Skin epidermis (tissue), 12 donors: ENCODE measurements at regions not wholly inside any gene's neighbourhood (a gene's known extent, or its start where the extent isn't known, plus 50 kb on each side); places are given as distances from the start of the nearest gene placed in this dataset.

ENCODE experiments used
- H3K27ac ChIP-seq, 21 experiments: fragments of 200-600 bp; sonication (generic) in 11 of 21; one replicate each; pipeline ENCODE4 v1.5.0; 2020; ENCODE audit warnings: mild to moderate bottlenecking in 3 of 21, inconsistent platforms in 2 of 21, moderate library complexity in 2 of 21
- H3K4me3 ChIP-seq, 7 experiments: fragments of 200-600 bp; sonication (generic) in 2 of 7; one replicate each; pipeline ENCODE4 v1.5.0; 2020; ENCODE audit warnings: inconsistent platforms in 2 of 7, mild to moderate bottlenecking in 2 of 7, moderate library complexity in 1 of 7

DNA sequence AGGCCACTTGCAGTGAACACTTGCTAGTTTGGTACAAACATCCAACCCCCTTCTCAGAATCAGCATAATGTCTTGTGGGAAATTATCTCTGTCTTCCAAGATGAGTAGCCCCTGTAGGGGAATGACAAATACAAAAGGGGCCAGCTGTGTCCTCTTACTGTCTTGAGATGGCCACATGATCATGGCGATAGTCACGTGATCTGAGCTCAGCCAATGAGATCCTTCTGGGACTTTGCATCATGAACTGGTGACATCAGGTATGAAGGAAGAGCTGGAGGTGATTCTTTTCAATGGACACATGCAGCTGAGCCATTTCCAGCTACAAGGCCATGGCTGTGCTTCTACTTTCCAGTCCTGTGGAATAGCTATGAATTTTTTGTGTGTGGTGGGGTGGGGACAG, 206.3 kb downstream of the IRX1 start:
- no peak overlapping the region for H3K27ac ChIP-seq
- H3K4me3 ChIP-seq: no peak overlapping the region

- Histone ChIP-seq H3K27ac (no peak overlapping the region), H3K4me3 (no peak overlapping the region)
Measured at GRCh38 chr5:3809455-3809854, 213.8 kb downstream of the IRX1 start.

GRCh38 chr5:3811116-3811515, 215.5 kb downstream of the IRX1 start:
- Histone ChIP-seq H3K27ac (no peak overlapping the region), H3K4me3 (no peak overlapping the region)

DNA sequence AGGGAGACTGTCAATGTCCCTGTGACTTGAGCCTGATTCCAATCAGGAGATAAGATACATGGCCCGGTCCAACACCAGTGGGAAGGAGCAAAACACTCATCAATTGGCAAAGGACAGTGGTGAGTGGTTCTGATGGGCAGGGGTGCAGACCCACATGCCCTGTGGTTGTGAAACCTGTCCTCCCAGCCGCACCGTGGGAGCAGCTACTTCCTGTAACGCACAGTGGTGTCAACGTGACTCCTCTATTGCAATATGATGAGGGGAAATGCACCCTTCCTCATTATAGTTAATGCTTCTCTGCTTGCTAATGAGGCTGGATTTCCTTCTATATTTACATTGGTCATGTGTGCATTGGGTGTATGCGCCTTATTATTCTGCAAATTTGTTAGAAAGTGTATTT, 223.0 kb downstream of the IRX1 start:
- Histone ChIP-seq H3K27ac (no peak overlapping the region), H3K4me3 (no peak overlapping the region)

DNA sequence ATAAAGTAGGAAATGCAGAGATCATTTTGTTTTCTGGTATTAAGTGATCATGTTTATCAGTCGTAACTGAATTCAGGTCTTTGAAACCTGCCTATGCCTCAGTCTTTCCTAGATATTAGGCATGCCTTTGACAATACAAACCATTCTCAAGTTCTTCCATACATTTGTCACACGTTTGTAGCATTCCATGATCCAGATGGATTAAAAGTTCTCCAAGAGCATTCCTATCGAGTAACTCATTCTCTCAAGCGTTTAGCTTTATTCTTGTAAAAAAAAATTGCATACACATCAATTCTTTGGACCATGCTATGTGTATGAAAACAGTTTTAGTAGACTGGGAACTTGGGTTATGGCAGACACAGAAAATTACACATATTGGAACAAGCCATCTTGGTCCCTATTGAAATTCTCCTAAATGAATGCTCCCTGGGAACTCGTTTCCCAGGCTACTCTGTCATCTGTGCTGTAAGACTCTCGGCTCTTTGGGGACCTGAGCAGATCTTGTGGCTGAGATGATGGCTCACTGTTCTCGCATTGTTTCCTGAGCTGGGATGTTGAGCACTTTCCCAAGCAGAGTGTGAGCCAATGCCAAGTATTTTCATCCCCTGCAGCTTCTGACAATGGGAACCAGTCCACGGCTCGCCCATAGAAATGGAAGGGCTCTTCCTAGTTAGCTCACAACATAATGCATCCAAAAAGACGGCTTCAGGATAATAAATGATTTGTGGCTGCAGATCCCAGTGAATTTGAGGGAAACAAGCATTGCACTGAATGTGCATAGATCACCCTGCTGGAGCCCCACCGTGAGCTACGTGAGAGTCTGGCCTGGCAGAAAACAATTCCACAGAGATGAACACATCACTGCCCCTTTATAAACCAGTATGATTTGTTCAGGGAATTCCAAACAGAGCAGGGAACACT, 230.2 kb downstream of the IRX1 start:
- no peak overlapping the region for H3K4me3 ChIP-seq
- no peak overlapping the region for H3K27ac ChIP-seq

DNA sequence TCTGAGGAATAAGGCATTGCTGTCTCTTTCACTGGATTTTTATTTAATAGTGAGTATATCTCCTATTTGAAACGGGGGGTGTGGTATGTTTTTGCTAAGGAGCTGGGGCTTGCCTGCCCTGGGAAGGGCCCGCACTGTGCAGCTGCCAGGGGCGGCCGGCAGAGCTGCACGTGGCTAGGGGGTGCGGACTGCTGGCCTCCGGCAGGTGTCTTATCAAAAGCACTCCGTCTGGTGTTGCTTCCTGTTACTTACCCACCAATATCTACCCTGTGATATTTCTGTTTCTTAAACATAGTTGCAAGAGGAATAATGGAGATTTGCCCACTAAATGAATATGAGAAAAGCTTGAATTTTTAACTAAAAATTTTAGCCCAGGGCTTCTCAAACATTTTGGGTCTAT, 232.0 kb downstream of the IRX1 start:
- H3K27ac ChIP-seq: no peak overlapping the region
- H3K4me3 ChIP-seq: no peak overlapping the region

DNA sequence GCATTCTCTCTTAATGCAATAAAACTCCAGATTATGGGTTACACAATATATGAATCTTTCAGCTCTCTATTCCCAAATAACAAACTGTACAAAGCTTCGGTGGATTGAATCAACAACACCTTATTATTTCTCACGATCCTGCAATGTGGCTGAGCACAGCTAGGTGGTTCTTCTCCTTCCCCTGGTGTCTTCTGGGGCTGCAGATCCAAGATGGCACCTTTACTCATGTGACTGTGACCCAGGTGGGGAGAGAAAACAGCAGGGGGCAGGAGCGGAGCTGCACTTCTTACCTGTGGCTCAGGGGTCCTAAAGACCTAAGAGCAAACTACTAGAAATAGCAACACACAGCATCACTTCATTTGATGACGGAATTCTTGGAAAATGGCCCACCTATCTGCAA, 233.1 kb downstream of the IRX1 start:
- no peak overlapping the region for H3K27ac ChIP-seq
- H3K4me3 ChIP-seq: no peak overlapping the region

DNA sequence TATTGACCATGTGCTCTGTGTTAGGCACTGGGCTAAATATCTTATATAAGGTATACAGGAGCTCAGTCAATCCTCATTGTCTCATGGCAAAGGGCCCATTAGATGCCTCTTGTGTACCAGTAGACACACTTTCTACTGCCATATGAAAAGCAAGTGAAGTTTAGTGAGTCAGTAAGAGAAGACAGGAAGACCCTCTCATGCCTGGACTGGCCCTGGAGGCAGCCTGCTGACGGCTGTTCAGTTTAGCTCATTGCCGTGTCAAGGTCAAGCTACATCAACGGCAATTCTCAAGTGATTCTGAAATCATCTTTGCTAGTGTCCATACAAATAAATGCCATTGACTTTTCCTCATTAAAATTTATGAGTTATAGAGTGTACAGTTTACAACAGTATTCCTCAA, 237.9 kb downstream of the IRX1 start:
- H3K27ac ChIP-seq: no peak overlapping the region
- H3K4me3 ChIP-seq: no peak overlapping the region

- Histone ChIP-seq H3K27ac (no peak overlapping the region), H3K4me3 (no peak overlapping the region)
Measured at GRCh38 chr5:3835811-3836210, 240.2 kb downstream of the IRX1 start.

DNA sequence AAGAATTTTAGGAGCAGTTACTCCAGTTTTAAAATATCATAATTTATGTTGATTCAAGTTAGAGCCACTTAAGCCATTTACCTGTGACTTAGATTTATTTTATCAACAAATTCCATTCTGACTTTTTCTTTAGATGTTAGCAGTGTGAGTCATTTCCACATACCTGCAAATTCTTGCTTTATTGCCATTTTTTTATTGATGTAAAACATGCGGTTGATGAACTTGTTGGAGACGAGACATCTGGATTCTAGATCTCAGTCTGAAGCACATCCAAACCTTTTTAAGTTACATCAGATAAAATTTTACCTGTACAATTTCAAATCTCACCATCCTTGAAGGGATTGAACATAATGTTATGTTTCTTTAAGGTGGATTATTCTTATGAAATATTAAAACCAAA, 240.9 kb downstream of the IRX1 start:
- no peak overlapping the region for H3K4me3 ChIP-seq
- H3K27ac ChIP-seq: no peak overlapping the region

- no peak overlapping the region for H3K4me3 ChIP-seq
- H3K27ac ChIP-seq: no peak overlapping the region
Measured at GRCh38 chr5:3837506-3837905, 241.9 kb downstream of the IRX1 start.

DNA sequence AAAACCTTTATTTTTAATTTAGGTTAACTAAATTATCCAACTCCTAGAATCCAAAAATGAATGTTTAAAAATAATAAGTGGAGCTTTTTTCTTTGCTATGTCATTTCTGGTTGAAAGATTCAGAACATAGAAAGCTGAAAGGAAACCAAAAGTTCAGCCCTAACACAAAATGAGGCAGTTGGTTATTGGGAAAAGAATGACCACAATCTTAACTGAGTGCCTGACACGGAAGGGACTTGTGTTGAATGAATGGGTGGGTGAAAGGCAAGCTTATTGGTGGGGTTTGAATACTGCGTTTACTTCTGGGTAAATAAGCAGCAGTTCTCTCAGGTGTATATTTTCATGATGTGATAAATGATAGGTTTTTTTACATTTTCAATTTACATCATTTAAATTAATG, 243.5 kb downstream of the IRX1 start:
- no peak overlapping the region for H3K27ac ChIP-seq
- no peak overlapping the region for H3K4me3 ChIP-seq

- no peak overlapping the region for H3K4me3 ChIP-seq
- H3K27ac ChIP-seq: no peak overlapping the region
Measured at GRCh38 chr5:3842591-3842990, 247.0 kb downstream of the IRX1 start.

GRCh38 chr5:3843706-3844105, 248.1 kb downstream of the IRX1 start:
- H3K27ac ChIP-seq: no peak overlapping the region
- no peak overlapping the region for H3K4me3 ChIP-seq

DNA sequence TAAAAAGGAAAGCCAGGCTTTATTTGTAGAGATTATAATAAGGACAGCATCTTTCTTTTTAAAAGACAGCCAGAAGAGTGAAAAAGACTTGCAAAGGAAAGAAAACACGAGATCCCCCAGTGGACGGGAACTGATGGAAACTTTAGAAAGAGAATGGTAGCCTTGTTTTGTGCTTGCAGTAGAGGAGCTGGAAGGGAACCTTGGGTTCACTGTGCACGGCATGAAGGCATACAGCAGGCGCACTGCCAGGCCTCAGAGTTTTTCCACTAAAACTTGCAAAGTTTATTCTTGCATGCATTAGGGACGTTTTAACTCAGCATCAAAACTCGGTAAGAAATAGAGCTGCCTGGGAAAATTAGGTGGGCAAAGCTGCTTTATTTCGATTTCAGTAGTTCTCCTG, 248.6 kb downstream of the IRX1 start:
- Histone ChIP-seq H3K4me3 (no peak overlapping the region), H3K27ac (no peak overlapping the region)

- Histone ChIP-seq H3K4me3 (no peak overlapping the region), H3K27ac (no peak overlapping the region)
Measured at GRCh38 chr5:3845230-3845629, 249.6 kb downstream of the IRX1 start.

- no peak overlapping the region for H3K27ac ChIP-seq
- no peak overlapping the region for H3K4me3 ChIP-seq
Measured at GRCh38 chr5:3852161-3852916, 256.7 kb downstream of the IRX1 start.

GRCh38 chr5:3853362-3853761, 257.7 kb downstream of the IRX1 start:
- H3K4me3 ChIP-seq: no peak overlapping the region
- H3K27ac ChIP-seq: no peak overlapping the region

DNA sequence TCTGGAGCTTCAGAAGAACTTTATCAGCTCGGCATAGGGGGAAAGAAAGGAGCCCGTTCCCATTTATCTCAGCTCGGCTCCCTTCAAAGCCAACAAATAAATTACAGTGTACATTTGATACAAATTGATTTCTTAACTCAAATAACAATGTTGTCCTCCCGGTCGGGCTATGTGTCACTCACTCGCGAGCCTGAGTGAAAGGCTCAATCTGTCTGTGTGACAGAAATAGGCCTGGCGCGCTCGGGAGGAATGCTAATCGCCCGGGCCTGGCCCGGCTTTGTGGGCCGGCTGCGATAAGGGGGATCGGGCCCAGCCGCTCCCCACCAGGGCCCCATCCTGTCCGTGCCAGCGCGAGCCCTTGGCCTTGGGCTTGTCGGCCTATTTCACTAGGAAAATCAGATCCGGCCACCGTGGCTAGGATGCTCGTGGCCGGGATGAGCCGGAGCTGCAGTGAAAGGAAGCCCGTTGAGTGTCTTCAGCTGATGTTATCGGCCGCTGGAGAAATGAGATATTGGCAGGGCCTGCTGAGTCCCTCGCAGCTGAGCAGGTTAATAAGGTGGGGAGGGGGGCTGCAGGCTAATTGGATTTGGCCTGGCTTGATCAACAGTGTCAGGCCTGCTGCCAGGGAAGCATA, 258.7 kb downstream of the IRX1 start:
- H3K4me3 ChIP-seq: no peak overlapping the region

DNA sequence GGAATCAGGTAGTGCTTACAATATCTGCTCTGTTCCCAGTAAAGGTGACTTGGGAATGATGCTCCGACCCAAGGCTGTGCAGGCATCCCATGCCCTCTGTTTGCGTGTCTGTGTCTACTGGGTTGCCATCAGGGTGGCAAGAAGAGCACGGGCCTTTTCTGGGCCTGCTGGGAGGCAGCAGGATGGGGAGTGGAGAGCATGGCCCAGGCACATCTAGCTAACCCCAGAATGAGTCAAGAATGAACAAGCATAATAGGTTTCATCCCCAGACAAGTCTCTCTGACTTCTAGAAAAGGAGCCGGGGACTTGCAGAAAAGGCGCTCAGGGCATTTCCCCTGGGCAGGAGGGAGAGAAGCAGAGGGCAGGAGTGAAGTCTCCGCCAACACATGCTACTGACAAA, 260.4 kb downstream of the IRX1 start:
- Histone ChIP-seq H3K4me3 (no peak overlapping the region), H3K27ac (no peak overlapping the region)

More for the DNA sequence above, 258.7 kb downstream of the IRX1 start:
- no peak overlapping the region for H3K27ac ChIP-seq

GRCh38 chr5:3858524-3858923, 262.9 kb downstream of the IRX1 start:
- Histone ChIP-seq H3K4me3 (no peak overlapping the region), H3K27ac (no peak overlapping the region)
